ENCODE measurements at regions not wholly inside any gene's neighbourhood (a gene's known extent, or its start where the extent isn't known, plus 50 kb on each side); places are given as distances from the start of the nearest gene placed in this dataset.

GRCh38 chr3:26525013-26525412, 97.6 kb upstream of the LRRC3B start:
- no peak overlapping the region for H3K27ac ChIP-seq (ENCODE audit: insufficient read depth, low read length)
- H3K9me3 ChIP-seq (ENCODE audit: control insufficient read depth, insufficient read depth, low read depth, low read length) = no peaks in the 10 kb centered on the region
- no peak overlapping the region for H3K4me3 ChIP-seq (replicated peaks in 1 of 4; ENCODE audit: control extremely low read depth in 1 of 4, insufficient read depth in 1 of 4, low read depth in 3 of 4, low read length in 4 of 4)
- H3K9ac ChIP-seq (ENCODE audit: insufficient read depth, low read length) = no peak overlapping the region
- no peak overlapping the region for H2AFZ ChIP-seq (ENCODE audit: low read length)
- H3K79me2 ChIP-seq (ENCODE audit: control insufficient read depth, insufficient read depth, low read length) = no peaks in the 10 kb centered on the region
- no peaks in the 10 kb centered on the region for H4K20me1 ChIP-seq (ENCODE audit: control insufficient read depth, extremely low read depth, insufficient read depth, low read length)
- H3K4me2 ChIP-seq (ENCODE audit: extremely low read depth, insufficient read depth, low read length) = no peak overlapping the region
- H3K27me3 ChIP-seq (ENCODE audit: control insufficient read depth, insufficient read depth, low read length) = no peaks in the 10 kb centered on the region
- no peaks in the 10 kb centered on the region for H3K4me1 ChIP-seq (ENCODE audit: control insufficient read depth, extremely low read depth, insufficient read depth, low read length)
- TF ChIP-seq CTCF (conservative IDR thresholded peaks at IDR 0.05 in 1 of 2, IDR thresholded peaks at IDR 0.05 in 1 of 2; ENCODE audit: low read depth in 1 of 2, low read length in 2 of 2) (no peak), EZH2 (IDR thresholded peaks at IDR 0.05; ENCODE audit: low read length, missing control alignments) (no peak)
- DNase-seq (ENCODE audit: low read depth in 2 of 2) = no peak
- no peaks in the 10 kb centered on the region for H3K36me3 ChIP-seq (ENCODE audit: control insufficient read depth, insufficient read depth, low read length)

DNA sequence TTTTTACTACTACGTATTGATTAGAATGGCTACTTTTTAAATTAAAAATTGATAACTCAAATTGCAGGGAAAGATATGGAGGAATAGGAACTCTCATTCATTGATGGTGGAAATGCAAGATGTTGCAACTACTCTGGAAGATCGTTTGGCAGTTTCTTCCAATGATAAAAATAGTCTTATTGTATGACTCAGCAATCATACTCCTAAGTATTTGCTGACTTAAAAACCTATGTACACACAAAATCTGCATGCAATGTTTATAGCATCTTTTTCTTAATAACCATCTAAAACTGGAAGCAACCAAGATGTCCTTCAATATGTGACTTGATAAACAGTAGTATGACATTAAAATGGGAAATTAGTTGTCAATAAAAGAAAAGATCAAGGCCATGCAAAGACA, 87.4 kb upstream of the LRRC3B start:
- no peak overlapping the region for H2AFZ ChIP-seq (ENCODE audit: low read length)
- no peak for TF ChIP-seq EZH2 (IDR thresholded peaks at IDR 0.05; ENCODE audit: low read length, missing control alignments)
- no peak for TF ChIP-seq CTCF (conservative IDR thresholded peaks at IDR 0.05 in 1 of 2, IDR thresholded peaks at IDR 0.05 in 1 of 2; ENCODE audit: low read depth in 1 of 2, low read length in 2 of 2)
- no peak for DNase-seq (ENCODE audit: low read depth in 2 of 2)
- H3K4me2 ChIP-seq (ENCODE audit: extremely low read depth, insufficient read depth, low read length) = no peak overlapping the region
- no peak overlapping the region for H3K4me3 ChIP-seq (replicated peaks in 1 of 4; ENCODE audit: control extremely low read depth in 1 of 4, insufficient read depth in 1 of 4, low read depth in 3 of 4, low read length in 4 of 4)
- H4K20me1 ChIP-seq (ENCODE audit: control insufficient read depth, extremely low read depth, insufficient read depth, low read length) = no peaks in the 10 kb centered on the region
- H3K4me1 ChIP-seq (ENCODE audit: control insufficient read depth, extremely low read depth, insufficient read depth, low read length) = no peaks in the 10 kb centered on the region
- H3K9ac ChIP-seq (ENCODE audit: insufficient read depth, low read length) = no peak overlapping the region
- H3K27ac ChIP-seq (ENCODE audit: insufficient read depth, low read length) = no peak overlapping the region
- H3K79me2 ChIP-seq (ENCODE audit: control insufficient read depth, insufficient read depth, low read length) = no peaks in the 10 kb centered on the region
- H3K9me3 ChIP-seq (ENCODE audit: control insufficient read depth, insufficient read depth, low read depth, low read length) = no peaks in the 10 kb centered on the region
- H3K36me3 ChIP-seq (ENCODE audit: control insufficient read depth, insufficient read depth, low read length) = no peaks in the 10 kb centered on the region
- no peaks in the 10 kb centered on the region for H3K27me3 ChIP-seq (ENCODE audit: control insufficient read depth, insufficient read depth, low read length)

GRCh38 chr3:26536955-26537354, 85.6 kb upstream of the LRRC3B start:
- no peak overlapping the region for H3K4me3 ChIP-seq (replicated peaks in 1 of 4; ENCODE audit: control extremely low read depth in 1 of 4, insufficient read depth in 1 of 4, low read depth in 3 of 4, low read length in 4 of 4)
- no peaks in the 10 kb centered on the region for H3K27me3 ChIP-seq (ENCODE audit: control insufficient read depth, insufficient read depth, low read length)
- H2AFZ ChIP-seq (ENCODE audit: low read length) = no peak overlapping the region
- no peak overlapping the region for H3K4me2 ChIP-seq (ENCODE audit: extremely low read depth, insufficient read depth, low read length)
- H3K79me2 ChIP-seq (ENCODE audit: control insufficient read depth, insufficient read depth, low read length) = no peaks in the 10 kb centered on the region
- H3K27ac ChIP-seq (ENCODE audit: insufficient read depth, low read length) = no peak overlapping the region
- H3K4me1 ChIP-seq (ENCODE audit: control insufficient read depth, extremely low read depth, insufficient read depth, low read length) = no peaks in the 10 kb centered on the region
- H3K9ac ChIP-seq (ENCODE audit: insufficient read depth, low read length) = no peak overlapping the region
- TF ChIP-seq EZH2 (IDR thresholded peaks at IDR 0.05; ENCODE audit: low read length, missing control alignments) = no peak
- TF ChIP-seq CTCF (conservative IDR thresholded peaks at IDR 0.05 in 1 of 2, IDR thresholded peaks at IDR 0.05 in 1 of 2; ENCODE audit: low read depth in 1 of 2, low read length in 2 of 2) = no peak
- H4K20me1 ChIP-seq (ENCODE audit: control insufficient read depth, extremely low read depth, insufficient read depth, low read length) = no peaks in the 10 kb centered on the region
- no peaks in the 10 kb centered on the region for H3K36me3 ChIP-seq (ENCODE audit: control insufficient read depth, insufficient read depth, low read length)
- no peaks in the 10 kb centered on the region for H3K9me3 ChIP-seq (ENCODE audit: control insufficient read depth, insufficient read depth, low read depth, low read length)
- no peak for DNase-seq (ENCODE audit: low read depth in 2 of 2)
